Panc1 (cell line): ENCODE measurements at regions not wholly inside any gene's neighbourhood (a gene's known extent, or its start where the extent isn't known, plus 50 kb on each side); places are given as distances from the start of the nearest gene placed in this dataset.

Experiments
- POLR2AphosphoS5 ChIP-seq: IDR thresholded peaks from 2 replicates; pipeline ENCODE4 v1.6.1; 2012; ENCODE audit warnings: mild to moderate bottlenecking, low read depth, low read length, moderate library complexity
- TF ChIP-seq, protein P1 (sequence below): fragments of 450-650 bp; IDR thresholded peaks from 2 replicates; pipeline ENCODE4 v1.5.1; 2017; ENCODE audit warnings: mild to moderate bottlenecking

DNA sequence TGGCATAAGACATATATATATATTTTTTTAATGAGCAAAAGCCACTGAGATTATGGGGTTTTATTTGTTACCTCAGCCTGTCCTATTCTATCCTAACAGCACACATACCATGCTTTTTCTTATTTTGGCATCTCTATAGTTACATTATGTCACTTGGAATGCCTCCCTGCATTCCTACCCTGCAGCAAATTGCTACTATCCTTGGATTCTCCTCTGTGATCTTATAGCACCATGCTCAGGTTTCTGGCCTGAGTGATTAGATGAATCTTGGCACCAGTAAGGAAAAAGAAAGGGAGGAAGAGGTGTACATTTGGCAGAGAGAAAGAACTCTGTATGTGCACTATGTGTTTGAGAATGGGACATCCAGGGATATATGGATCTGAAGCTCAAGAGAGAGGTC is 86.3 kb upstream of the PELI1 start:
- TF ChIP-seq, protein P1, sequence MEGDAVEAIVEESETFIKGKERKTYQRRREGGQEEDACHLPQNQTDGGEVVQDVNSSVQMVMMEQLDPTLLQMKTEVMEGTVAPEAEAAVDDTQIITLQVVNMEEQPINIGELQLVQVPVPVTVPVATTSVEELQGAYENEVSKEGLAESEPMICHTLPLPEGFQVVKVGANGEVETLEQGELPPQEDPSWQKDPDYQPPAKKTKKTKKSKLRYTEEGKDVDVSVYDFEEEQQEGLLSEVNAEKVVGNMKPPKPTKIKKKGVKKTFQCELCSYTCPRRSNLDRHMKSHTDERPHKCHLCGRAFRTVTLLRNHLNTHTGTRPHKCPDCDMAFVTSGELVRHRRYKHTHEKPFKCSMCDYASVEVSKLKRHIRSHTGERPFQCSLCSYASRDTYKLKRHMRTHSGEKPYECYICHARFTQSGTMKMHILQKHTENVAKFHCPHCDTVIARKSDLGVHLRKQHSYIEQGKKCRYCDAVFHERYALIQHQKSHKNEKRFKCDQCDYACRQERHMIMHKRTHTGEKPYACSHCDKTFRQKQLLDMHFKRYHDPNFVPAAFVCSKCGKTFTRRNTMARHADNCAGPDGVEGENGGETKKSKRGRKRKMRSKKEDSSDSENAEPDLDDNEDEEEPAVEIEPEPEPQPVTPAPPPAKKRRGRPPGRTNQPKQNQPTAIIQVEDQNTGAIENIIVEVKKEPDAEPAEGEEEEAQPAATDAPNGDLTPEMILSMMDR = no peak
- no peak for TF ChIP-seq POLR2AphosphoS5
